ENCODE measurements at regions not wholly inside any gene's neighbourhood (a gene's known extent, or its start where the extent isn't known, plus 50 kb on each side); places are given as distances from the start of the nearest gene placed in this dataset.

DNA sequence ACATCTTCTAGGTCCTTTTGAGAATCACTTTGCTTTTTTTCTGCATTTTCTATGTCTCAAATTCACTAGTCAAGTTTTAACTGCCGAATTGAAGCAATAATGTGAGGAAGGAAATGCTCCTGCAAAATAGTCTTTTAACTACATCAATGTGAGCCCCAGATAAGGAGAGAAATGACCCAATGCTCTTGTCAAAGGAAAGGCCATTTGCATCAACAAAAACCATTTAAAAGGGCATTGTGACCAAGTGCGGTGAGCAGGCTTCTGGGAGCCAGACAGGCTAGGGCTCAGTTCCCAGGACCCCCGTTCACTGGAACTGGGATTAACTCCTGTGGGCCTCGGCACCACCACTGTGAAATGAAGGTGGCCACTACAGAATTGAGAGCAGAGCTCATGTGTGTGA is 127.9 kb upstream of the EEPD1 start:
- TF ChIP-seq, protein P1, sequence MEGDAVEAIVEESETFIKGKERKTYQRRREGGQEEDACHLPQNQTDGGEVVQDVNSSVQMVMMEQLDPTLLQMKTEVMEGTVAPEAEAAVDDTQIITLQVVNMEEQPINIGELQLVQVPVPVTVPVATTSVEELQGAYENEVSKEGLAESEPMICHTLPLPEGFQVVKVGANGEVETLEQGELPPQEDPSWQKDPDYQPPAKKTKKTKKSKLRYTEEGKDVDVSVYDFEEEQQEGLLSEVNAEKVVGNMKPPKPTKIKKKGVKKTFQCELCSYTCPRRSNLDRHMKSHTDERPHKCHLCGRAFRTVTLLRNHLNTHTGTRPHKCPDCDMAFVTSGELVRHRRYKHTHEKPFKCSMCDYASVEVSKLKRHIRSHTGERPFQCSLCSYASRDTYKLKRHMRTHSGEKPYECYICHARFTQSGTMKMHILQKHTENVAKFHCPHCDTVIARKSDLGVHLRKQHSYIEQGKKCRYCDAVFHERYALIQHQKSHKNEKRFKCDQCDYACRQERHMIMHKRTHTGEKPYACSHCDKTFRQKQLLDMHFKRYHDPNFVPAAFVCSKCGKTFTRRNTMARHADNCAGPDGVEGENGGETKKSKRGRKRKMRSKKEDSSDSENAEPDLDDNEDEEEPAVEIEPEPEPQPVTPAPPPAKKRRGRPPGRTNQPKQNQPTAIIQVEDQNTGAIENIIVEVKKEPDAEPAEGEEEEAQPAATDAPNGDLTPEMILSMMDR (IDR thresholded peaks at IDR 0.05; ENCODE audit: extremely low read depth in 1 of 2, insufficient read depth in 1 of 2, low read depth in 1 of 2, low read length in 2 of 2): no peak
- TF ChIP-seq, protein P2, sequence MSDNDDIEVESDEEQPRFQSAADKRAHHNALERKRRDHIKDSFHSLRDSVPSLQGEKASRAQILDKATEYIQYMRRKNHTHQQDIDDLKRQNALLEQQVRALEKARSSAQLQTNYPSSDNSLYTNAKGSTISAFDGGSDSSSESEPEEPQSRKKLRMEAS (IDR thresholded peaks at IDR 0.05; ENCODE audit: insufficient read depth, insufficient read length): no peak
- TF ChIP-seq JUN (IDR thresholded peaks at IDR 0.05; ENCODE audit: borderline replicate concordance, insufficient read depth, insufficient read length, low read depth): no peak
- no peak for TF ChIP-seq POLR2A (IDR thresholded peaks at IDR 0.05; ENCODE audit: low read depth, low read length)
- TF ChIP-seq POLR2AphosphoS5 (IDR thresholded peaks at IDR 0.05; ENCODE audit: insufficient read depth, low read depth, low read length): no peak
- no peak for TF ChIP-seq GATA2 (IDR thresholded peaks at IDR 0.05; ENCODE audit: insufficient read depth, insufficient read length, low read depth, low read length)
- TF ChIP-seq EZH2 (IDR thresholded peaks at IDR 0.05; ENCODE audit: borderline replicate concordance, low read depth, low read length, severe bottlenecking): no peak
- TF ChIP-seq MYC (IDR thresholded peaks at IDR 0.05; ENCODE audit: low read depth, low read length): no peak
- no peak for TF ChIP-seq FOS (IDR thresholded peaks at IDR 0.05; ENCODE audit: borderline replicate concordance, insufficient read depth, low read length)

Data from endothelial cell of umbilical vein (primary cell).